Liver (tissue), 3 donors: ENCODE measurements at regions not wholly inside any gene's neighbourhood (a gene's known extent, or its start where the extent isn't known, plus 50 kb on each side); places are given as distances from the start of the nearest gene placed in this dataset.

Source experiments
- EGR1 ChIP-seq, 2 donors: IDR thresholded peaks; 2 replicates each; pipeline ENCODE4 v1.6.1; 2016 to 2018; ENCODE audit warnings: antibody characterized with exemption in 2 of 2, low read depth in 2 of 2
- JUND ChIP-seq, 2 donors: IDR thresholded peaks; 2 replicates each; pipeline ENCODE4 v1.6.1; 2016; ENCODE audit warnings: antibody characterized with exemption in 2 of 2
- RAD21 ChIP-seq, 2 donors: IDR thresholded peaks; 2 replicates each; pipeline ENCODE4 v1.6.1; 2016; ENCODE audit warnings: antibody characterized with exemption in 2 of 2, mild to moderate bottlenecking in 2 of 2
- SP1 ChIP-seq: IDR thresholded peaks from 2 replicates; pipeline ENCODE4 v1.6.1; 2018; ENCODE audit warnings: antibody characterized with exemption, mild to moderate bottlenecking
- TAF1 ChIP-seq: conservative IDR thresholded peaks from 2 replicates; pipeline ENCODE4 v1.6.1; 2016; ENCODE audit warnings: antibody characterized with exemption, mild to moderate bottlenecking
- YY1 ChIP-seq: IDR thresholded peaks from 2 replicates; pipeline ENCODE4 v1.6.1; 2016; ENCODE audit warnings: antibody characterized with exemption, mild to moderate bottlenecking
- TF ChIP-seq, protein P1 (sequence below): IDR thresholded peaks from 2 replicates; pipeline ENCODE4 v1.6.1; 2016; ENCODE audit warnings: antibody characterized with exemption
- TF ChIP-seq, protein P2 (sequence below): IDR thresholded peaks from 2 replicates; pipeline ENCODE4 v1.6.1; 2016; ENCODE audit warnings: antibody characterized with exemption
- TF ChIP-seq, protein P3 (sequence below): fragments of 150-350 bp; IDR thresholded peaks from 2 replicates; pipeline ENCODE4 v1.5.1; 2017; ENCODE audit warnings: improper control_type of control experiment, low read depth, low read length; ENCODE audit not compliant: missing input control
- donor health status: healthy.
- donor health status: healthy.

DNA sequence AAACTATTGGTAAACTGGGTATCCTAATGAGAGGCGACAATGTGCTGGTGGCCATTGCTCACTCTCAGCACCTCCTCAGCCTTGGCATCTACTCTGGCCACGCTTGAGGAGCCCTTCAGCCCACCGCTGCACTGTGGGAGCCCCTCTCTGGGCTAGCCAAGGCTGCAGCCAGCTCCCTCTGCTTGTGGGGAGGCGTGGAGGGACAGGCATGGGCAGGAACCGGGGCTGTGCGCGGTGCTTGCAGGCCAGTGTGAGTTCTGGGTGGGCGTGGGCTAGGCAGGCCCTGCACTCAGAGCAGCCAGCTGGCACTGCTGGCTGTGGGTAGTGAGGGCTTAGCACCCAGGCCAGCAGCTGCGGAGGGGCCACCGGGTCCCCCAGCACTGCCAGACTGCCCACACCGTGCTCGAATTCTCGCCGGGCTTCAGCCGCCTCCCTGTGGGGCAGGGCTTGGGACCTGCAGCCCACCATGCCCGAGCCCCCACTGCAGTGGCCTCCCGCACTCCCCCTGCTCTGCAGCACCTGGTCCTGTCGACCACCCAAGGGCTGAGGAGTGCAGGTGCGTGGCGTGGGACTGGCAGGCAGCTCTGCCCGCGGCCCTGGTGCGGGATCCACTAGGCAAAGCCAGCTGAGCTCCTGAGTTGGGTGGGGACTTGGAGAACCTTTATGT lies 575.9 kb upstream of the ANO3 start:
- TF ChIP-seq, protein P1, sequence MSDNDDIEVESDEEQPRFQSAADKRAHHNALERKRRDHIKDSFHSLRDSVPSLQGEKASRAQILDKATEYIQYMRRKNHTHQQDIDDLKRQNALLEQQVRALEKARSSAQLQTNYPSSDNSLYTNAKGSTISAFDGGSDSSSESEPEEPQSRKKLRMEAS = no peak
- TF ChIP-seq, protein P2, sequence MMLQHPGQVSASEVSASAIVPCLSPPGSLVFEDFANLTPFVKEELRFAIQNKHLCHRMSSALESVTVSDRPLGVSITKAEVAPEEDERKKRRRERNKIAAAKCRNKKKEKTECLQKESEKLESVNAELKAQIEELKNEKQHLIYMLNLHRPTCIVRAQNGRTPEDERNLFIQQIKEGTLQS = no peak
- TF ChIP-seq, protein P3, sequence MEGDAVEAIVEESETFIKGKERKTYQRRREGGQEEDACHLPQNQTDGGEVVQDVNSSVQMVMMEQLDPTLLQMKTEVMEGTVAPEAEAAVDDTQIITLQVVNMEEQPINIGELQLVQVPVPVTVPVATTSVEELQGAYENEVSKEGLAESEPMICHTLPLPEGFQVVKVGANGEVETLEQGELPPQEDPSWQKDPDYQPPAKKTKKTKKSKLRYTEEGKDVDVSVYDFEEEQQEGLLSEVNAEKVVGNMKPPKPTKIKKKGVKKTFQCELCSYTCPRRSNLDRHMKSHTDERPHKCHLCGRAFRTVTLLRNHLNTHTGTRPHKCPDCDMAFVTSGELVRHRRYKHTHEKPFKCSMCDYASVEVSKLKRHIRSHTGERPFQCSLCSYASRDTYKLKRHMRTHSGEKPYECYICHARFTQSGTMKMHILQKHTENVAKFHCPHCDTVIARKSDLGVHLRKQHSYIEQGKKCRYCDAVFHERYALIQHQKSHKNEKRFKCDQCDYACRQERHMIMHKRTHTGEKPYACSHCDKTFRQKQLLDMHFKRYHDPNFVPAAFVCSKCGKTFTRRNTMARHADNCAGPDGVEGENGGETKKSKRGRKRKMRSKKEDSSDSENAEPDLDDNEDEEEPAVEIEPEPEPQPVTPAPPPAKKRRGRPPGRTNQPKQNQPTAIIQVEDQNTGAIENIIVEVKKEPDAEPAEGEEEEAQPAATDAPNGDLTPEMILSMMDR = no peak
- TF ChIP-seq YY1 (no peak), RAD21 (IDR thresholded peaks at IDR 0.05) (no peak), SP1 (no peak), EGR1 (IDR thresholded peaks at IDR 0.05; ENCODE audit: low read depth in 2 of 2) (no peak), TAF1 (no peak), JUND (IDR thresholded peaks at IDR 0.05) (no peak)
